Activated T-cell treated with anti-CD3 and anti-CD28 coated beads, Interleukin-2, amount 50 U/mL, for 72 hours (primary cell): ENCODE measurements at regions not wholly inside any gene's neighbourhood (a gene's known extent, or its start where the extent isn't known, plus 50 kb on each side); places are given as distances from the start of the nearest gene placed in this dataset.

Source experiments
- ATAC-seq, 2 donors: fragments of 150-1000 bp; cut with Tn5 transposase; replicated peaks in 1 of 2; 2 replicates each; pipeline ENCODE4 v1.10.0; 2021; ENCODE audit warnings: moderate library complexity in 2 of 2, mild to moderate bottlenecking in 1 of 2
- DNase-seq, 2 donors: peaks; one replicate each; pipeline ENCODE4 v3.0.0; 2021 to 2022; ENCODE audit warnings: mixed read lengths in 1 of 2
- H3K27ac Mint-ChIP-seq: one replicate; pipeline ENCODE4 v1.8.0; 2022; ENCODE audit warnings: mild to moderate bottlenecking, moderate library complexity, mixed read lengths
- H3K27me3 Mint-ChIP-seq: one replicate; pipeline ENCODE4 v1.8.0; 2022; ENCODE audit warnings: low read depth, mixed read lengths
- H3K36me3 Mint-ChIP-seq, 2 donors: one replicate each; pipeline ENCODE4 v1.8.0; 2022; ENCODE audit warnings: mixed read lengths in 2 of 2, mild to moderate bottlenecking in 1 of 2; ENCODE audit not compliant: insufficient read depth in 2 of 2
- H3K4me1 Mint-ChIP-seq: one replicate; pipeline ENCODE4 v1.8.0; 2022; ENCODE audit warnings: low read depth, mixed read lengths
- H3K4me3 Mint-ChIP-seq, 2 donors: one replicate each; pipeline ENCODE4 v1.8.0; 2022; ENCODE audit warnings: mild to moderate bottlenecking in 2 of 2, mixed read lengths in 2 of 2, moderate library complexity in 2 of 2
- H3K9me3 Mint-ChIP-seq, 2 donors: one replicate each; pipeline ENCODE4 v1.8.0; 2022; ENCODE audit warnings: mixed read lengths in 2 of 2

GRCh38 chr10:105963334-105963884 is 1201.1 kb downstream of the SORCS1 start:
- no peak for DNase-seq
- H3K27ac Mint-ChIP-seq: no peak overlapping the region
- H3K36me3 Mint-ChIP-seq: no peaks in the 10 kb centered on the region
- no peaks in the 10 kb centered on the region for H3K27me3 Mint-ChIP-seq
- H3K4me1 Mint-ChIP-seq: no peaks in the 10 kb centered on the region
- no peak for ATAC-seq
- H3K9me3 Mint-ChIP-seq: peaks cover 0 to 2% of the 10 kb centered on the region in 2 donors
- H3K4me3 Mint-ChIP-seq: no peak overlapping the region

GRCh38 chr10:105956550-105956949 is 1208.0 kb downstream of the SORCS1 start:
- no peak overlapping the region for H3K4me3 Mint-ChIP-seq
- no peaks in the 10 kb centered on the region for H3K27me3 Mint-ChIP-seq
- H3K4me1 Mint-ChIP-seq: no peaks in the 10 kb centered on the region
- DNase-seq: no peak
- no peaks in the 10 kb centered on the region for H3K36me3 Mint-ChIP-seq
- no peak overlapping the region for H3K27ac Mint-ChIP-seq
- peaks cover 0 to 2% of the 10 kb centered on the region in 2 donors for H3K9me3 Mint-ChIP-seq
- ATAC-seq: no peak

- H3K9me3 Mint-ChIP-seq: peaks cover 0 to 2% of the 10 kb centered on the region in 2 donors
- H3K27ac Mint-ChIP-seq: no peak overlapping the region
- ATAC-seq (no peak), DNase-seq (no peak)
- H3K27me3 Mint-ChIP-seq: no peaks in the 10 kb centered on the region
- H3K4me3 Mint-ChIP-seq: no peak overlapping the region
- no peaks in the 10 kb centered on the region for H3K36me3 Mint-ChIP-seq
- no peaks in the 10 kb centered on the region for H3K4me1 Mint-ChIP-seq
These were observed 1210.6 kb downstream of the SORCS1 start for GRCh38 chr10:105953861-105954260.

DNA sequence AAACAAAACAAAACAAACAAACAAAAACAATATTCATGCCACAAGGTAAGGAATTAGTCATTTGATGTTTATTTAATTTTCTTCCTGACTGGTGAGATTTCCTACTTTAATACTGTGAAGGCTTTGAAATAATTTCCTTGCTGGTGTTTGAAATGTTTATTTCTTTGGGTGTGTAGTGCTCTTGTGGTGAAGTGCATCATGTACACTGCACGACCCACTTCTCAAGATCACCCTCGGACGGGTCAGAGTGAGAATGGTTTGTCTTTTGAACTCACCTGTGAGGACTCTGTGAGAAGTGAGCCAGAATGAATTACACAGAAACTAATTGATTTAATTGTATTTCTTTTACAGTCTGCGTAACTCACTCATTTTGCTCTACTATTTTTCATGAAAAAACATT is 1211.5 kb downstream of the SORCS1 start:
- no peak for ATAC-seq
- H3K36me3 Mint-ChIP-seq: no peaks in the 10 kb centered on the region
- no peak overlapping the region for H3K4me3 Mint-ChIP-seq
- peaks cover 0 to 2% of the 10 kb centered on the region in 2 donors for H3K9me3 Mint-ChIP-seq
- no peak for DNase-seq
- H3K27me3 Mint-ChIP-seq: no peaks in the 10 kb centered on the region
- no peak overlapping the region for H3K27ac Mint-ChIP-seq
- no peaks in the 10 kb centered on the region for H3K4me1 Mint-ChIP-seq

GRCh38 chr10:105952153-105952552 is 1212.4 kb downstream of the SORCS1 start:
- no peaks in the 10 kb centered on the region for H3K4me1 Mint-ChIP-seq
- no peaks in the 10 kb centered on the region for H3K9me3 Mint-ChIP-seq
- no peak for DNase-seq
- H3K4me3 Mint-ChIP-seq: no peak overlapping the region
- H3K27ac Mint-ChIP-seq: no peak overlapping the region
- no peaks in the 10 kb centered on the region for H3K36me3 Mint-ChIP-seq
- no peaks in the 10 kb centered on the region for H3K27me3 Mint-ChIP-seq
- peak in 1 of 2 donors; percentile 29 for ATAC-seq

GRCh38 chr10:105950410-105950809 is 1214.1 kb downstream of the SORCS1 start:
- no peaks in the 10 kb centered on the region for H3K36me3 Mint-ChIP-seq
- no peak overlapping the region for H3K4me3 Mint-ChIP-seq
- no peaks in the 10 kb centered on the region for H3K4me1 Mint-ChIP-seq
- H3K9me3 Mint-ChIP-seq: no peaks in the 10 kb centered on the region
- no peak for ATAC-seq
- DNase-seq: peak; percentile 13 to 23
- H3K27ac Mint-ChIP-seq: no peak overlapping the region
- no peaks in the 10 kb centered on the region for H3K27me3 Mint-ChIP-seq

GRCh38 chr10:105949721-105950120 is 1214.8 kb downstream of the SORCS1 start:
- Mint-ChIP-seq H3K36me3 (no peaks in the 10 kb centered on the region), H3K9me3 (no peaks in the 10 kb centered on the region), H3K27me3 (no peaks in the 10 kb centered on the region), H3K4me1 (no peaks in the 10 kb centered on the region), H3K27ac (no peak overlapping the region), H3K4me3 (no peak overlapping the region)
- no peak for ATAC-seq
- DNase-seq: no peak

DNA sequence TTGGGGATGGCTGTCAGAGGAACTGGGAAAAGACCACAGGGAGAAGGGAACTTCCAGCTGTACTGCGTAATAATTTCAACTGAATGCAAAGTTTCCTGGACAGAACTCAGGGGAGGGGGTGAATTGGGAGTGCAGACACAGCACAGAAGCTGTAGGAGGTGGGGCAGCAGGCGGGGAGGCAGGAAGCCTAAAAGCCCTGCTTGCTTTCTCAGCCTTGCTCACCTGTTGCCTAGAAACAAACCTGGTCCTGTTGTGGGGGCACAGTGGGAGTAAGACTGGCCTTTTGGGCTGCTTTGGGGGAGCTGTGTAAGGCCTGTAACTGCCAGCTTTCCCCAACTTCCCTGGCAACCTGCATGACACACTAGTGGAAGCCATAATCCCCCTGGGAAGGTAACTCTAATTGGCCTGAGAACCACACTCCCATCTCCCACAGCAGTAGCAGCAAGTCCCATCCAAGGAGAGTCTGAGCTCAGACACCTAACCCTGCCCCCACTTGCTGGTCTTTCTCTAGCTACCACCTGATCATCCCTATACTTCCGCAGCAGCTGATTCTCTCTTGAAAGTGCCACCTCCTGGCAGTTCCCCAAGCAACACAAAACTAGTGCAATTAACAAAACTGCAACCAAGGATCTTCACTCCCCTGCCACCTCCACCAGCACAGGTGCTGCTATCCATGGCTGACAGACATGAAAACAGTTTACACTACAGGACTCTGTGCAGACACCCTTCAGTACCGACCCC is 1239.3 kb downstream of the SORCS1 start:
- Mint-ChIP-seq H3K27ac (no peak overlapping the region), H3K27me3 (no peaks in the 10 kb centered on the region), H3K4me3 (no peak overlapping the region), H3K4me1 (no peaks in the 10 kb centered on the region), H3K36me3 (peaks cover 0 to 2% of the 10 kb centered on the region in 2 donors), H3K9me3 (peaks cover 7 to 9% of the 10 kb centered on the region in 2 donors)
- ATAC-seq (no peak), DNase-seq (no peak)

DNA sequence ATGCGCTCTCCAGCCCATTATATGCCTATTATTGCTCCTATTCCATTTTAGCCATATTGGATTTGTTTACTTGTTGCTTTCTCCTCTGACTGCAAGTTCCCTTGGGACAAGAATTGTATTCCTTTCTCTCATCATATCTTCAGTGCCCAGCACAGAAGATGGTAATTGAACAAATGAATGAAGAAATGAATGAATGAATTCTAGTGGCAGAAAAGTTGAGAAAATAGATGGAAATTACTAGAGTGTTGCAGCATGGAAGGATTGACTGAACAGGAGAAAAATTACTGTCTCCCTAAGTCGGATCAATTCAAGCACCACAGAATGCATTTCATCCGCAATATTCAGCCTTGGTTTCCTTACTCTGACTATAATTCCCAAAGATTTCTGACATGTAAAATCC is 1243.2 kb downstream of the SORCS1 start:
- no peak for DNase-seq
- H3K4me1 Mint-ChIP-seq: no peaks in the 10 kb centered on the region
- peaks cover 5 to 6% of the 10 kb centered on the region in 2 donors for H3K9me3 Mint-ChIP-seq
- H3K27me3 Mint-ChIP-seq: no peaks in the 10 kb centered on the region
- H3K4me3 Mint-ChIP-seq: no peak overlapping the region
- no peak for ATAC-seq
- peaks cover 0 to 2% of the 10 kb centered on the region in 2 donors for H3K36me3 Mint-ChIP-seq
- no peak overlapping the region for H3K27ac Mint-ChIP-seq

- no peak for ATAC-seq
- no peak overlapping the region for H3K4me3 Mint-ChIP-seq
- H3K9me3 Mint-ChIP-seq: no peaks in the 10 kb centered on the region
- H3K36me3 Mint-ChIP-seq: no peaks in the 10 kb centered on the region
- H3K4me1 Mint-ChIP-seq: no peaks in the 10 kb centered on the region
- H3K27me3 Mint-ChIP-seq: no peaks in the 10 kb centered on the region
- no peak for DNase-seq
- H3K27ac Mint-ChIP-seq: no peak overlapping the region
These were observed 1250.1 kb downstream of the SORCS1 start for GRCh38 chr10:105914432-105914831.

DNA sequence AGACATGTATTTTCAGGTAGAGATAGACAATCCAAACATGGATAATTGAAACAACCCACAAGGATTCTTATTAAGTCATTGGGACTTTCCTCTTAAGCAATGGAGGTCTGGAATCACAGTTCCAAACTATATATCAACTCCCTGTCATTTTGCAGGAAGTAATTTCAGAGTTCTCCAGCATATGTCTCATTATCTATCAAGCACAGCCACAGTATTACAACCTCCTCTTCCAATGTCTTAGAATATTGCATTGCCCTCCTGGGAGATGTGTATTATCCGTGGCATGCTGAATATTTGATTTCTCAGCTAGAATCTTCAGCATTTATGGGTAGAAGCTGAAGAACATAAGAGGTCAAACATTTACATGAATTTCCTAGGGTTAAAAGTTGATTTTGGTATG is 1255.8 kb downstream of the SORCS1 start:
- Mint-ChIP-seq H3K36me3 (no peaks in the 10 kb centered on the region), H3K27ac (no peak overlapping the region)
- ATAC-seq: no peak

DNA sequence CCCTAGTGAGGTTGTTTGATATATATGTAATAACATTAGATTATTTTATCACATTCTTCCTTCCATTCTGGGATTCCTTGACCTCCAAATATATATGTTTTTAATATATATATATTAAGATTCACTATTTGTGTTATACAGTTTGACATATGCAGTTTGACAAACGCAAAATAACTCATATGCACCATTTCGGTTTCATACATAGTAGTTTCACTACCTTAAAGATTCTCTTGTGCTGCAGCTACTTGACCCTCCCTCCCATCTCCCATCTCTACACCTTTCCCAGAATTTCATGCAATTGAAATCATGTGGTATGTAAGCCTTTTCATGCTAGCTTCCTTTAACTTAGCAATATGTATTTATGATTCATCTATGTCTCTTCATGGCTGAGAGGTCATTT is 1244.4 kb downstream of the SORCS3 start:
- no peak overlapping the region for H3K4me3 Mint-ChIP-seq
- no peaks in the 10 kb centered on the region for H3K27me3 Mint-ChIP-seq
- no peak for ATAC-seq
- no peaks in the 10 kb centered on the region for H3K4me1 Mint-ChIP-seq
- H3K27ac Mint-ChIP-seq: no peak overlapping the region
- no peak for DNase-seq
- H3K9me3 Mint-ChIP-seq: peaks cover 2 to 4% of the 10 kb centered on the region in 2 donors
- H3K36me3 Mint-ChIP-seq: peaks cover 0 to 2% of the 10 kb centered on the region in 2 donors

More for the DNA sequence above, 1255.8 kb downstream of the SORCS1 start:
- Mint-ChIP-seq H3K9me3 (no peaks in the 10 kb centered on the region), H3K27me3 (no peaks in the 10 kb centered on the region), H3K4me1 (no peaks in the 10 kb centered on the region), H3K4me3 (no peak overlapping the region)
- no peak for DNase-seq

- DNase-seq (no peak), ATAC-seq (no peak)
- Mint-ChIP-seq H3K36me3 (no peaks in the 10 kb centered on the region), H3K9me3 (no peaks in the 10 kb centered on the region), H3K27ac (no peak overlapping the region), H3K27me3 (no peaks in the 10 kb centered on the region), H3K4me1 (no peaks in the 10 kb centered on the region), H3K4me3 (no peak overlapping the region)
These were observed 1238.3 kb downstream of the SORCS3 start for GRCh38 chr10:105879401-105879800.

DNA sequence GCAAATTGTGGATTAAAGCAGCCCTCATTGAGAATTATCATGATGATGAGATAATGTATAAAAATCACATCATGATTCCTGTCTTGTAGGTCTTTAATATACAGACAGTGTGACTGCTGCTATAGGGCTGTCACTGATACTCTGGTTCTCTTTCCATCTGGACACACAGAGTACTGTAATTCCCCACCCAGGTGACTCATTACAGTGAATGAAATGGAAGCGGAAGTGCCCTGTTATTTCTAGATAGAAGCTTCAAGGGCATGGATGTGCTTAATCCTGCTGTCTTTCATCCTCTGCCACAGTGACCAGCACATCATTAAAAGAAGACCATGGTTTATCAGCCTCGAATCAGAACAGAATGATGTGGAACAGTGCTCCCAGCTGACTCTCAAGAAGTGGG is 1234.0 kb downstream of the SORCS3 start:
- ATAC-seq (no peak), DNase-seq (no peak)
- peaks cover 2 to 4% of the 10 kb centered on the region in 2 donors for H3K9me3 Mint-ChIP-seq
- no peak overlapping the region for H3K4me3 Mint-ChIP-seq
- no peaks in the 10 kb centered on the region for H3K27me3 Mint-ChIP-seq
- H3K36me3 Mint-ChIP-seq: no peaks in the 10 kb centered on the region
- no peaks in the 10 kb centered on the region for H3K4me1 Mint-ChIP-seq
- H3K27ac Mint-ChIP-seq: no peak overlapping the region
